NCI-H526 treated with DMSO at 0.1 percent for 48 hours (cell line): ENCODE measurements at regions not wholly inside any gene's neighbourhood (a gene's known extent, or its start where the extent isn't known, plus 50 kb on each side); places are given as distances from the start of the nearest gene placed in this dataset.
"Not testable (repeated sequence)": the region's sequence is repeated elsewhere in the genome, so short reads cannot be mapped to it uniquely, and the experiment has no call there.

Source experiments
- DNase-seq: peaks from one replicate; lab custom pipeline; 2025; lab: John Stamatoyannopoulos, UW

GRCh38 chrX:25640276-25640675, 497.9 kb upstream of the MAGEB18 start:
- DNase-seq: no peak

- DNase-seq: no peak
Measured at GRCh38 chrX:25646156-25646555, 492.0 kb upstream of the MAGEB18 start.

- DNase-seq: no peak
Measured at GRCh38 chrX:25648790-25649189, 489.4 kb upstream of the MAGEB18 start.

- no peak for DNase-seq
Measured at GRCh38 chrX:25650216-25650820, 487.8 kb upstream of the MAGEB18 start.

GRCh38 chrX:25659317-25659716, 478.8 kb upstream of the MAGEB18 start:
- DNase-seq: no peak

- DNase-seq: no peak
Measured at GRCh38 chrX:25663701-25664100, 474.4 kb upstream of the MAGEB18 start.

- no peak for DNase-seq
Measured at GRCh38 chrX:25665431-25665830, 472.7 kb upstream of the MAGEB18 start.

GRCh38 chrX:25667681-25668080, 470.5 kb upstream of the MAGEB18 start:
- no peak for DNase-seq

GRCh38 chrX:25674776-25675175, 463.4 kb upstream of the MAGEB18 start:
- no peak for DNase-seq

GRCh38 chrX:25701876-25702275, 436.3 kb upstream of the MAGEB18 start:
- no peak for DNase-seq

GRCh38 chrX:25717122-25717521, 421.0 kb upstream of the MAGEB18 start:
- DNase-seq: no peak

GRCh38 chrX:25721564-25721963, 416.6 kb upstream of the MAGEB18 start:
- DNase-seq: no peak

GRCh38 chrX:25726539-25726938, 411.6 kb upstream of the MAGEB18 start:
- no peak for DNase-seq

GRCh38 chrX:25733148-25733547, 405.0 kb upstream of the MAGEB18 start:
- DNase-seq: no peak

GRCh38 chrX:25737540-25737939, 400.6 kb upstream of the MAGEB18 start:
- DNase-seq: no peak

GRCh38 chrX:25742334-25742733, 395.8 kb upstream of the MAGEB18 start:
- DNase-seq: no peak

- no peak for DNase-seq
Measured at GRCh38 chrX:25754399-25754798, 383.7 kb upstream of the MAGEB18 start.

- no peak for DNase-seq
Measured at GRCh38 chrX:25755194-25755593, 382.9 kb upstream of the MAGEB18 start.

- DNase-seq: no peak
Measured at GRCh38 chrX:25762656-25763055, 375.5 kb upstream of the MAGEB18 start.

GRCh38 chrX:25771853-25772252, 366.3 kb upstream of the MAGEB18 start:
- DNase-seq: not testable (repeated sequence)

GRCh38 chrX:25797796-25798195, 340.3 kb upstream of the MAGEB18 start:
- DNase-seq: not testable (repeated sequence)

- no peak for DNase-seq
Measured at GRCh38 chrX:25805744-25806143, 332.4 kb upstream of the MAGEB18 start.

GRCh38 chrX:25807022-25807421, 331.1 kb upstream of the MAGEB18 start:
- no peak for DNase-seq

GRCh38 chrX:25810202-25810601, 327.9 kb upstream of the MAGEB18 start:
- DNase-seq: no peak

- no peak for DNase-seq
Measured at GRCh38 chrX:25819879-25820278, 318.3 kb upstream of the MAGEB18 start.
